KMS-11 (cell line): ENCODE measurements at regions not wholly inside any gene's neighbourhood (a gene's known extent, or its start where the extent isn't known, plus 50 kb on each side); places are given as distances from the start of the nearest gene placed in this dataset.
"Not testable (repeated sequence)": the region's sequence is repeated elsewhere in the genome, so short reads cannot be mapped to it uniquely, and the experiment has no call there.

Experiments
- H2AFZ ChIP-seq: fragments of 200-600 bp; sonication (generic); 2 replicates; pipeline ENCODE4 v1.6.1; 2016; ENCODE audit warnings: antibody characterized with exemption, mixed run types, low read depth
- H3K27ac ChIP-seq: fragments of 200-600 bp; sonication (generic); 2 replicates; pipeline ENCODE4 v1.6.1; 2016; ENCODE audit warnings: mild to moderate bottlenecking, mixed run types
- H3K27me3 ChIP-seq: fragments of 200-600 bp; sonication (generic); 2 replicates; pipeline ENCODE4 v1.6.1; 2017; ENCODE audit warnings: mild to moderate bottlenecking, low read depth, mixed run types, moderate library complexity; ENCODE audit not compliant: insufficient read depth
- H3K36me3 ChIP-seq: fragments of 200-600 bp; sonication (generic); 2 replicates; pipeline ENCODE4 v1.6.1; 2017; ENCODE audit warnings: mild to moderate bottlenecking, mixed run types; ENCODE audit not compliant: insufficient read depth
- H3K4me1 ChIP-seq: fragments of 200-600 bp; sonication (generic); 2 replicates; pipeline ENCODE4 v1.6.1; 2016; ENCODE audit warnings: mild to moderate bottlenecking, low read depth, mixed run types; ENCODE audit not compliant: poor library complexity, severe bottlenecking
- H3K4me2 ChIP-seq: fragments of 200-600 bp; sonication (generic); 2 replicates; pipeline ENCODE4 v1.7.0; 2016; ENCODE audit warnings: mild to moderate bottlenecking, mixed run types
- H3K4me3 ChIP-seq: fragments of 200-600 bp; sonication (generic); IDR thresholded peaks from 2 replicates; pipeline ENCODE4 v1.6.1; 2017; ENCODE audit warnings: low read depth, low read length, mixed read lengths; ENCODE audit not compliant: insufficient read depth
- H3K79me2 ChIP-seq: fragments of 200-600 bp; sonication (generic); 2 replicates; pipeline ENCODE4 v1.6.1; 2016; ENCODE audit warnings: low read depth, mixed run types; ENCODE audit not compliant: insufficient read depth
- H3K9ac ChIP-seq: fragments of 200-600 bp; sonication (generic); 2 replicates; pipeline ENCODE4 v1.6.1; 2016; ENCODE audit warnings: mild to moderate bottlenecking, mixed run types
- H4K20me1 ChIP-seq: fragments of 200-600 bp; sonication (generic); 2 replicates; pipeline ENCODE4 v1.6.1; 2016; ENCODE audit warnings: mild to moderate bottlenecking, mixed run types; ENCODE audit not compliant: insufficient read depth
- CTCF ChIP-seq: fragments of 200-600 bp; sonication (generic); conservative IDR thresholded peaks from 2 replicates; pipeline ENCODE4 v1.6.1; 2017; ENCODE audit warnings: low read depth, mild to moderate bottlenecking, antibody characterized with exemption, low read length, moderate library complexity, mixed read lengths

GRCh38 chr5:104569621-104570020 is 1007.0 kb upstream of the NUDT12 start:
- Histone ChIP-seq H3K36me3 (no peaks in the 10 kb centered on the region), H2AFZ (no peak overlapping the region), H4K20me1 (no peaks in the 10 kb centered on the region), H3K27ac (no peak overlapping the region), H3K9ac (no peak overlapping the region), H3K27me3 (no peaks in the 10 kb centered on the region), H3K4me2 (no peak overlapping the region), H3K4me3 (no peak overlapping the region), H3K79me2 (no peaks in the 10 kb centered on the region), H3K4me1 (no peaks in the 10 kb centered on the region)
- no peak for TF ChIP-seq CTCF

- no peak for TF ChIP-seq CTCF
- H3K27me3 ChIP-seq: no peaks in the 10 kb centered on the region
- no peak overlapping the region for H3K4me3 ChIP-seq
- H3K9ac ChIP-seq: no peak overlapping the region
- no peaks in the 10 kb centered on the region for H3K4me1 ChIP-seq
- no peak overlapping the region for H3K27ac ChIP-seq
- H2AFZ ChIP-seq: no peak overlapping the region
- no peaks in the 10 kb centered on the region for H4K20me1 ChIP-seq
- H3K79me2 ChIP-seq: no peaks in the 10 kb centered on the region
- H3K36me3 ChIP-seq: no peaks in the 10 kb centered on the region
- H3K4me2 ChIP-seq: no peak overlapping the region
Measured at GRCh38 chr5:104564530-104564929, 1001.9 kb upstream of the NUDT12 start.

GRCh38 chr5:104556957-104557356 is 994.4 kb upstream of the NUDT12 start:
- H3K79me2 ChIP-seq: no peaks in the 10 kb centered on the region
- H3K4me1 ChIP-seq: no peaks in the 10 kb centered on the region
- no peaks in the 10 kb centered on the region for H3K27me3 ChIP-seq
- H3K36me3 ChIP-seq: no peaks in the 10 kb centered on the region
- no peak overlapping the region for H3K27ac ChIP-seq
- no peak overlapping the region for H3K4me3 ChIP-seq
- H4K20me1 ChIP-seq: no peaks in the 10 kb centered on the region
- H2AFZ ChIP-seq: no peak overlapping the region
- H3K9ac ChIP-seq: no peak overlapping the region
- no peak for TF ChIP-seq CTCF
- no peak overlapping the region for H3K4me2 ChIP-seq

GRCh38 chr5:104551628-104552027 is 989.0 kb upstream of the NUDT12 start:
- Histone ChIP-seq H3K36me3 (no peaks in the 10 kb centered on the region), H3K79me2 (no peaks in the 10 kb centered on the region), H3K4me2 (no peak overlapping the region), H2AFZ (no peak overlapping the region), H3K4me3 (no peak overlapping the region), H3K9ac (no peak overlapping the region), H3K27me3 (no peaks in the 10 kb centered on the region), H4K20me1 (no peaks in the 10 kb centered on the region), H3K4me1 (no peaks in the 10 kb centered on the region), H3K27ac (no peak overlapping the region)
- TF ChIP-seq CTCF: no peak

GRCh38 chr5:104546871-104547270 is 984.3 kb upstream of the NUDT12 start:
- H3K4me2 ChIP-seq, H3K27me3 ChIP-seq, H3K79me2 ChIP-seq, H3K27ac ChIP-seq, H3K4me3 ChIP-seq, H3K36me3 ChIP-seq, H2AFZ ChIP-seq, H3K9ac ChIP-seq, H4K20me1 ChIP-seq, H3K4me1 ChIP-seq: not testable (repeated sequence)
